ENCODE measurements at regions not wholly inside any gene's neighbourhood (a gene's known extent, or its start where the extent isn't known, plus 50 kb on each side); places are given as distances from the start of the nearest gene placed in this dataset.
"Not testable (repeated sequence)": the region's sequence is repeated elsewhere in the genome, so short reads cannot be mapped to it uniquely, and the experiment has no call there.

- DNase-seq, result no peak
Observed at GRCh38 chrX:10974920-10975319, 136.2 kb upstream of the HCCS start.

GRCh38 chrX:10979956-10980355 lies 131.2 kb upstream of the HCCS start:
- no peak for DNase-seq

- DNase-seq, result no peak
Observed at GRCh38 chrX:10981506-10981905, 129.6 kb upstream of the HCCS start.

- DNase-seq, result no peak
Observed at GRCh38 chrX:10983526-10983925, 127.6 kb upstream of the HCCS start.

- no peak for DNase-seq
Observed at GRCh38 chrX:10984213-10984612, 126.9 kb upstream of the HCCS start.

- no peak for DNase-seq
Observed at GRCh38 chrX:10986616-10987015, 124.5 kb upstream of the HCCS start.

- no peak for DNase-seq
Observed at GRCh38 chrX:10988653-10989052, 122.5 kb upstream of the HCCS start.

- DNase-seq, result no peak
Observed at GRCh38 chrX:10989386-10989785, 121.7 kb upstream of the HCCS start.

GRCh38 chrX:10990418-10990817 lies 120.7 kb upstream of the HCCS start:
- DNase-seq, result no peak

- no peak for DNase-seq
Observed at GRCh38 chrX:10990976-10991375, 120.2 kb upstream of the HCCS start.

GRCh38 chrX:10992110-10992509 lies 119.0 kb upstream of the HCCS start:
- no peak for DNase-seq

- DNase-seq, result not testable (repeated sequence)
Observed at GRCh38 chrX:11007076-11007475, 104.1 kb upstream of the HCCS start.

- no peak for DNase-seq
Observed at GRCh38 chrX:11010476-11010875, 100.7 kb upstream of the HCCS start.

- no peak for DNase-seq
Observed at GRCh38 chrX:11016728-11017127, 94.4 kb upstream of the HCCS start.

- not testable (repeated sequence) for DNase-seq
Observed at GRCh38 chrX:11022588-11022987, 88.5 kb upstream of the HCCS start.

- DNase-seq, result no peak
Observed at GRCh38 chrX:11039926-11040325, 71.2 kb upstream of the HCCS start.

GRCh38 chrX:11040405-11040804 lies 70.7 kb upstream of the HCCS start:
- DNase-seq, result no peak

- no peak for DNase-seq
Observed at GRCh38 chrX:11040996-11041395, 70.1 kb upstream of the HCCS start.

- DNase-seq, result no peak
Observed at GRCh38 chrX:11050013-11050412, 61.1 kb upstream of the HCCS start.

GRCh38 chrX:11053351-11053750 lies 57.8 kb upstream of the HCCS start:
- no peak for DNase-seq

- no peak for DNase-seq
Observed at GRCh38 chrX:11056322-11057176, 54.6 kb upstream of the HCCS start.

- DNase-seq, result no peak
Observed at GRCh38 chrX:11059933-11060332, 51.2 kb upstream of the HCCS start.

All from NCI-H1694 treated with DMSO at 0.1 percent for 48 hours (cell line).